Spleen (tissue), 7 donors: ENCODE measurements at regions not wholly inside any gene's neighbourhood (a gene's known extent, or its start where the extent isn't known, plus 50 kb on each side); places are given as distances from the start of the nearest gene placed in this dataset.

ENCODE experiments used
- CTCF ChIP-seq, 11 experiments: fragments of 200-600 bp in 7 of 11; fragments of 450-650 bp in 4 of 11; sonication (generic) in 4 of 11; IDR thresholded peaks in 8 of 11; conservative IDR thresholded peaks in 3 of 11; 1 replicate in 7 of 11; 2 replicates in 4 of 11; pipeline versions ENCODE4 v1.4.0 to v1.8.0; 2016 to 2021; ENCODE audit warnings: antibody characterized with exemption in 11 of 11, inconsistent platforms in 4 of 11, mild to moderate bottlenecking in 1 of 11
- POLR2A ChIP-seq, 3 donors: fragments of 450-650 bp; IDR thresholded peaks; one replicate each; pipeline ENCODE4 v1.5.1; 2017; ENCODE audit warnings: antibody characterized with exemption in 3 of 3, mild to moderate bottlenecking in 1 of 3
- donor health status: DM: no; HTN: no; CAD: no; lungs with moderate emphysema.
- donor health status: DM: no; HTN: no; CAD: no.
- donor health status: DM: no; HTN: no; CAD: no.

GRCh38 chr21:28311411-28312190, 681.1 kb downstream of the LTN1 start:
- TF ChIP-seq POLR2A (IDR thresholded peaks at IDR 0.05): no peak
- TF ChIP-seq CTCF (IDR thresholded peaks at IDR 0.05 in 8 of 11, conservative IDR thresholded peaks at IDR 0.05 in 3 of 11): no peak
